Mesenchymal stem cell (in vitro differentiated cells and primary cell): ENCODE measurements at regions not wholly inside any gene's neighbourhood (a gene's known extent, or its start where the extent isn't known, plus 50 kb on each side); places are given as distances from the start of the nearest gene placed in this dataset.

Experiments
- DNase-seq: peaks from one replicate; pipeline ENCODE4 v3.0.0-alpha.2; 2013
- H2AFZ ChIP-seq: one replicate; pipeline ENCODE4 v1.6.1; 2013; ENCODE audit warnings: low read depth, mild to moderate bottlenecking, control low read depth, inconsistent platforms, low read length, moderate library complexity
- H2AK5ac ChIP-seq: 2 replicates; pipeline ENCODE4 v1.6.1; 2013; ENCODE audit warnings: low read length, moderate library complexity, mild to moderate bottlenecking, inconsistent platforms; ENCODE audit not compliant: severe bottlenecking
- H2BK120ac ChIP-seq: one replicate; pipeline ENCODE4 v1.6.1; 2013; ENCODE audit warnings: low read depth, mild to moderate bottlenecking, inconsistent platforms, low read length, moderate library complexity
- H2BK12ac ChIP-seq, 2 experiments: one replicate each; pipeline ENCODE4 v1.6.1; 2013; ENCODE audit warnings: inconsistent platforms in 2 of 2, low read length in 2 of 2, mild to moderate bottlenecking in 2 of 2, moderate library complexity in 2 of 2, control low read depth in 1 of 2
- H2BK15ac ChIP-seq: one replicate; pipeline ENCODE4 v1.6.1; 2013; ENCODE audit warnings: mild to moderate bottlenecking, low read depth, inconsistent platforms; ENCODE audit not compliant: poor library complexity, severe bottlenecking
- H2BK5ac ChIP-seq: 2 replicates; pipeline ENCODE4 v1.6.1; 2013; ENCODE audit warnings: low read depth, mild to moderate bottlenecking, low read length, control low read depth, inconsistent platforms; ENCODE audit not compliant: poor library complexity, severe bottlenecking
- H3K14ac ChIP-seq, 2 experiments: one replicate each; pipeline ENCODE4 v1.6.1; 2013; ENCODE audit warnings: inconsistent platforms in 2 of 2, low read length in 2 of 2, control low read depth in 1 of 2, mild to moderate bottlenecking in 1 of 2, moderate library complexity in 1 of 2
- H3K18ac ChIP-seq, 2 experiments: one replicate each; pipeline ENCODE4 v1.6.1; 2013; ENCODE audit warnings: inconsistent platforms in 2 of 2, low read length in 2 of 2, control low read depth in 1 of 2, low read depth in 1 of 2, mild to moderate bottlenecking in 1 of 2
- H3K23ac ChIP-seq, 2 experiments: one replicate each; pipeline ENCODE4 v1.6.1; 2013; ENCODE audit warnings: inconsistent platforms in 2 of 2, low read length in 2 of 2, mild to moderate bottlenecking in 2 of 2, moderate library complexity in 2 of 2, control low read depth in 1 of 2
- H3K27ac ChIP-seq: 2 replicates; pipeline ENCODE4 v1.5.1; 2013; ENCODE audit warnings: mild to moderate bottlenecking, moderate library complexity, low read length, control low read depth, inconsistent platforms; ENCODE audit not compliant: poor library complexity, severe bottlenecking
- H3K27me3 ChIP-seq, 2 experiments: 2 replicates each; pipeline versions ENCODE4 v1.6.1 to v1.7.0; 2013; ENCODE audit warnings: low read length in 2 of 2, mild to moderate bottlenecking in 2 of 2, moderate library complexity in 2 of 2, control low read depth in 1 of 2, inconsistent platforms in 1 of 2; ENCODE audit not compliant: control insufficient read depth in 1 of 2, insufficient read depth in 1 of 2
- H3K36me3 ChIP-seq, 2 experiments: 2 replicates each; pipeline versions ENCODE4 v1.6.1 to v1.7.0; 2013; ENCODE audit warnings: low read length in 2 of 2, control low read depth in 1 of 2, inconsistent platforms in 1 of 2, low read depth in 1 of 2, mild to moderate bottlenecking in 1 of 2; ENCODE audit not compliant: insufficient read depth in 2 of 2, control insufficient read depth in 1 of 2
- H3K4ac ChIP-seq, 2 experiments: one replicate each; pipeline ENCODE4 v1.6.1; 2013; ENCODE audit warnings: inconsistent platforms in 2 of 2, low read length in 2 of 2, mild to moderate bottlenecking in 2 of 2, moderate library complexity in 2 of 2, control low read depth in 1 of 2, low read depth in 1 of 2
- H3K4me1 ChIP-seq: 2 replicates; pipeline ENCODE4 v1.6.1; 2013; ENCODE audit warnings: low read depth, low read length, control low read depth; ENCODE audit not compliant: control insufficient read depth, insufficient read depth
- H3K4me2 ChIP-seq: 2 replicates; pipeline ENCODE4 v1.6.1; 2013; ENCODE audit warnings: low read length, mild to moderate bottlenecking, inconsistent platforms; ENCODE audit not compliant: poor library complexity, severe bottlenecking
- H3K4me3 ChIP-seq, 2 experiments: 2 replicates each; pipeline versions ENCODE4 v1.5.1 to v1.7.0; 2013; ENCODE audit warnings: low read length in 2 of 2, mild to moderate bottlenecking in 2 of 2, control low read depth in 1 of 2, low read depth in 1 of 2; ENCODE audit not compliant: insufficient read depth in 1 of 2
- H3K79me1 ChIP-seq: replicated peaks from 2 replicates; pipeline ENCODE4 v1.6.1; 2013; ENCODE audit warnings: mild to moderate bottlenecking, control low read depth, low read length, inconsistent platforms; ENCODE audit not compliant: poor library complexity, severe bottlenecking
- H3K9ac ChIP-seq: 2 replicates; pipeline ENCODE4 v1.7.0; 2013; ENCODE audit warnings: mild to moderate bottlenecking, low read length, moderate library complexity
- H3K9me3 ChIP-seq: 2 replicates; pipeline ENCODE4 v1.7.0; 2013; ENCODE audit warnings: mild to moderate bottlenecking, low read length; ENCODE audit not compliant: control insufficient read depth
- H4K8ac ChIP-seq: one replicate; pipeline ENCODE4 v1.6.1; 2013; ENCODE audit warnings: inconsistent platforms, mild to moderate bottlenecking, low read length, moderate library complexity
- H4K91ac ChIP-seq: one replicate; pipeline ENCODE4 v1.6.1; 2013; ENCODE audit warnings: mild to moderate bottlenecking, low read length, inconsistent platforms
- WGBS: methylation state at CpG from one replicate; pipeline ENCODE4 v1.1.7; 2013; ENCODE audit warnings: mixed read lengths; 5-methylcytosine and 5-hydroxymethylcytosine counted together

GRCh38 chr6:21447987-21448386, 145.6 kb upstream of the SOX4 start:
- 56% methylated on average over 4 of the region's 5 CpGs for WGBS

GRCh38 chr6:21448485-21449109, 145.0 kb upstream of the SOX4 start:
- no peak for DNase-seq
- no peak overlapping the region for H3K23ac ChIP-seq
- WGBS: 88% methylated on average over 1 of the region's 1 CpG
- no peak overlapping the region for H3K4me2 ChIP-seq
- H3K18ac ChIP-seq: no peak overlapping the region
- no peaks in the 10 kb centered on the region for H3K9me3 ChIP-seq
- H2BK120ac ChIP-seq: no peak overlapping the region
- no peak overlapping the region for H3K27ac ChIP-seq
- H2BK12ac ChIP-seq: no peak overlapping the region
- H2BK15ac ChIP-seq: no peak overlapping the region
- H3K79me1 ChIP-seq: no peaks in the 10 kb centered on the region
- H3K27me3 ChIP-seq: no peaks in the 10 kb centered on the region
- no peak overlapping the region for H3K4me3 ChIP-seq
- H3K14ac ChIP-seq: no peak overlapping the region
- no peaks in the 10 kb centered on the region for H3K4me1 ChIP-seq
- no peak overlapping the region for H2BK5ac ChIP-seq
- no peaks in the 10 kb centered on the region for H3K36me3 ChIP-seq
- no peak overlapping the region for H3K9ac ChIP-seq
- H4K8ac ChIP-seq: no peak overlapping the region
- no peak overlapping the region for H3K4ac ChIP-seq
- no peak overlapping the region for H2AK5ac ChIP-seq
- no peak overlapping the region for H4K91ac ChIP-seq
- H2AFZ ChIP-seq: no peak overlapping the region

More at GRCh38 chr6:21447987-21448386, 145.6 kb upstream of the SOX4 start:
- no peak overlapping the region for H3K23ac ChIP-seq
- DNase-seq: no peak
- H3K4ac ChIP-seq: no peak overlapping the region
- H2AK5ac ChIP-seq: no peak overlapping the region
- no peak overlapping the region for H3K27ac ChIP-seq
- H3K4me1 ChIP-seq: no peaks in the 10 kb centered on the region
- H3K18ac ChIP-seq: no peak overlapping the region
- no peaks in the 10 kb centered on the region for H3K79me1 ChIP-seq
- no peak overlapping the region for H2BK12ac ChIP-seq
- no peak overlapping the region for H4K8ac ChIP-seq
- H3K4me2 ChIP-seq: no peak overlapping the region
- no peak overlapping the region for H2BK15ac ChIP-seq
- H3K36me3 ChIP-seq: no peaks in the 10 kb centered on the region
- no peak overlapping the region for H2BK120ac ChIP-seq
- H3K9me3 ChIP-seq: no peaks in the 10 kb centered on the region
- no peak overlapping the region for H2BK5ac ChIP-seq
- H3K27me3 ChIP-seq: no peaks in the 10 kb centered on the region
- H3K9ac ChIP-seq: no peak overlapping the region
- H2AFZ ChIP-seq: no peak overlapping the region
- no peak overlapping the region for H3K4me3 ChIP-seq
- peak overlapping the region; percentile 50 for H4K91ac ChIP-seq
- no peak overlapping the region for H3K14ac ChIP-seq

GRCh38 chr6:21450149-21450548, 143.4 kb upstream of the SOX4 start:
- Histone ChIP-seq H2AFZ (no peak overlapping the region), H3K18ac (no peak overlapping the region), H3K9me3 (no peaks in the 10 kb centered on the region), H2BK5ac (no peak overlapping the region), H3K4me2 (no peak overlapping the region), H2BK15ac (no peak overlapping the region), H4K8ac (no peak overlapping the region), H3K27ac (no peak overlapping the region), H3K4me1 (no peaks in the 10 kb centered on the region), H4K91ac (no peak overlapping the region), H3K4me3 (no peak overlapping the region), H3K9ac (no peak overlapping the region), H2BK12ac (no peak overlapping the region), H3K14ac (no peak overlapping the region), H3K79me1 (no peaks in the 10 kb centered on the region), H2BK120ac (no peak overlapping the region), H3K4ac (no peak overlapping the region), H3K27me3 (no peaks in the 10 kb centered on the region), H3K23ac (no peak overlapping the region), H2AK5ac (no peak overlapping the region), H3K36me3 (no peaks in the 10 kb centered on the region)
- no peak for DNase-seq
- 72% methylated on average over 3 of the region's 4 CpGs for WGBS

- Histone ChIP-seq H4K8ac (no peak overlapping the region), H2AK5ac (no peak overlapping the region), H2BK15ac (no peak overlapping the region), H3K23ac (no peak overlapping the region), H3K27me3 (no peaks in the 10 kb centered on the region), H3K27ac (no peak overlapping the region), H3K9ac (no peak overlapping the region), H3K4me2 (no peak overlapping the region), H3K4ac (no peak overlapping the region), H3K4me3 (no peak overlapping the region), H2BK5ac (no peak overlapping the region), H4K91ac (no peak overlapping the region), H3K14ac (no peak overlapping the region), H3K4me1 (no peaks in the 10 kb centered on the region), H2AFZ (no peak overlapping the region), H3K18ac (no peak overlapping the region), H3K79me1 (no peaks in the 10 kb centered on the region), H3K9me3 (no peaks in the 10 kb centered on the region), H3K36me3 (no peaks in the 10 kb centered on the region), H2BK12ac (no peak overlapping the region), H2BK120ac (no peak overlapping the region)
- DNase-seq: no peak
- WGBS: 100% methylated on average over 2 of the region's 3 CpGs
Measured at GRCh38 chr6:21450628-21451027, 142.9 kb upstream of the SOX4 start.
